Stimulated activated naive CD8-positive, alpha-beta T cell treated with anti-CD3 and anti-CD28 coated beads, Interleukin-15, amount 100 ng/mL, for 72 hours (primary cell): ENCODE measurements at regions not wholly inside any gene's neighbourhood (a gene's known extent, or its start where the extent isn't known, plus 50 kb on each side); places are given as distances from the start of the nearest gene placed in this dataset.

Experiments
- ATAC-seq: fragments of 150-1000 bp; cut with Tn5 transposase; 2 replicates; pipeline ENCODE4 v1.10.0; 2021; ENCODE audit warnings: mild to moderate bottlenecking, moderate library complexity
- DNase-seq, 2 donors: peaks; one replicate each; pipeline ENCODE4 v3.0.0; 2021 to 2022
- H3K27ac Mint-ChIP-seq, 2 donors: one replicate each; pipeline ENCODE4 v1.8.0; 2022; ENCODE audit warnings: mild to moderate bottlenecking in 2 of 2, mixed read lengths in 2 of 2, moderate library complexity in 2 of 2
- H3K27me3 Mint-ChIP-seq: one replicate; pipeline ENCODE4 v1.8.0; 2022; ENCODE audit warnings: mixed read lengths
- H3K4me1 Mint-ChIP-seq: one replicate; pipeline ENCODE4 v1.8.0; 2022; ENCODE audit warnings: mild to moderate bottlenecking, mixed read lengths
- H3K4me3 Mint-ChIP-seq, 2 donors: one replicate each; pipeline ENCODE4 v1.8.0; 2022; ENCODE audit warnings: mild to moderate bottlenecking in 2 of 2, mixed read lengths in 2 of 2, moderate library complexity in 1 of 2
- H3K9me3 Mint-ChIP-seq, 2 donors: one replicate each; pipeline ENCODE4 v1.8.0; 2022; ENCODE audit warnings: mixed read lengths in 2 of 2

- ATAC-seq: no peak
Observed at GRCh38 chr5:96248131-96248530, 184.9 kb downstream of the PCSK1 start.

DNA sequence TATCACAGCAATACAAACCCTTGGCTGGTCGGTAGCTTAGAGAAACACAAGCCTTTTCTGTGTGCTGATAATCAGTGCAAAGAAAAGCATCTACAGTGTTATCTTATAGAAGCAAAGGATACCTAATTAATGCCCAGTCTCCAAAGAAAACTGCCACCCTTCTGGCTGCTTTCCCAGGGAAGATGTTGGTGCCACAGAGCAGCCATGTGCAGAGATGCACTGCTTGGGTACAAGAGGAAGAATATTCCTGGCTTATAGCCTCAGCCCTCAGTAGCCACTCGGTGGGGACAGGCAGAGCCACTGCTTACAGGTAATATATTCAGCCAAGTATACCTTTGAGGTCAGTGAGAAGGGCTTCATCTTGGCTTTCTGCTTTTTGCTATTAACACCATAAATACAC is 185.3 kb downstream of the PCSK1 start:
- DNase-seq: no peak
- no peaks in the 10 kb centered on the region for H3K4me1 Mint-ChIP-seq
- H3K4me3 Mint-ChIP-seq: no peak overlapping the region
- H3K27me3 Mint-ChIP-seq: peaks cover 36% of the 10 kb centered on the region
- no peaks in the 10 kb centered on the region for H3K9me3 Mint-ChIP-seq
- ATAC-seq: no peak
- no peak overlapping the region for H3K27ac Mint-ChIP-seq

More at GRCh38 chr5:96248131-96248530, 184.9 kb downstream of the PCSK1 start:
- no peaks in the 10 kb centered on the region for H3K4me1 Mint-ChIP-seq
- H3K27ac Mint-ChIP-seq: no peak overlapping the region
- DNase-seq: no peak
- H3K9me3 Mint-ChIP-seq: no peaks in the 10 kb centered on the region
- peaks cover 36% of the 10 kb centered on the region for H3K27me3 Mint-ChIP-seq
- H3K4me3 Mint-ChIP-seq: no peak overlapping the region

- H3K9me3 Mint-ChIP-seq: no peaks in the 10 kb centered on the region
- peaks cover 36% of the 10 kb centered on the region for H3K27me3 Mint-ChIP-seq
- no peaks in the 10 kb centered on the region for H3K4me1 Mint-ChIP-seq
- ATAC-seq: no peak
- DNase-seq: no peak
- H3K4me3 Mint-ChIP-seq: no peak overlapping the region
- no peak overlapping the region for H3K27ac Mint-ChIP-seq
Observed at GRCh38 chr5:96247097-96247701, 185.8 kb downstream of the PCSK1 start.

DNA sequence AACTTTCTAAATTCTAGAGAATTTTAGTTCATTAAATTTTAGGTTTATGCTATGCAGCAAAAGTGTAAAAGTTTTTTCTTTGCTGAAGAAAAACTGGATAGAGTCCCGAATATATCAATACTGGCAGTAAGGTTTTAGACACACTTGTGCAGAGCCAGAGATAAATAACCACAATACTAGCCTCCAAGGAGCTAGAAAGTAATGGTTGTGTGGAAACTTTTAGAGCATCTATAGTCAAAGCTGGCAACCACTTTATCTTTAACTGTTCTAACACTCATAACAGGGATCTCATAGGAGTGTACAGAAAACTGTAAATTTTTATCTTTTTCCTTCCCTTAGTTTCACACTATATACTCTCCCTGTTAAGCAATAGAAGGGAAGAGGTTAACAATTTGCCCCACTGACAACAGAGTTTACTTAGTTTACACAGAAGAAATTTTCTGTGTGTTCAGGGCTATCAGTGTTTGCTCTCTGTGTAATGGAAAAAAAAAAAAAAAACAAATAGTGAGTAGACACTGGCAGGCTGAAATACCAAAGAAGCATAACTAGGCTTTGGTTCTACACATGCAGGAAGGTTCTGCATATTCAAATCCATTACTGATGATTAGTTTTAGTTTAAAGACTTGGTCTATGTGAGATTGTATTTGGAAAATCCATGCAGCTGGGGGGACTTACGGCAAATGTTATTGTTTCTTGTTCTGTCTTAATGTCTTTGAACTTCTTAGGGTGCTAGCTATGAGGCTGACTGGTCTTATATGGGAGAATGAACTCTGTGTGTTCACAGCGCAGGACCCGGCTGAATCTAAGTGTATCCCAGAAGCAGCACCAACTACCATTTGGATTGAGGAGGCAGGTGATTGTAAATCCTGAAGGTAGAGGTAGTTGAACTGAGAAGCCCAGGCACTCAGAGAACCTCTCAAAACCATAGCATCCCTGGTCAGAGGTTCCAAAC is 187.6 kb downstream of the PCSK1 start:
- no peak overlapping the region for H3K4me3 Mint-ChIP-seq
- H3K27ac Mint-ChIP-seq: no peak overlapping the region
- no peak for DNase-seq
- H3K4me1 Mint-ChIP-seq: no peaks in the 10 kb centered on the region
- no peak for ATAC-seq
- peaks cover 34% of the 10 kb centered on the region for H3K27me3 Mint-ChIP-seq
- no peaks in the 10 kb centered on the region for H3K9me3 Mint-ChIP-seq

DNA sequence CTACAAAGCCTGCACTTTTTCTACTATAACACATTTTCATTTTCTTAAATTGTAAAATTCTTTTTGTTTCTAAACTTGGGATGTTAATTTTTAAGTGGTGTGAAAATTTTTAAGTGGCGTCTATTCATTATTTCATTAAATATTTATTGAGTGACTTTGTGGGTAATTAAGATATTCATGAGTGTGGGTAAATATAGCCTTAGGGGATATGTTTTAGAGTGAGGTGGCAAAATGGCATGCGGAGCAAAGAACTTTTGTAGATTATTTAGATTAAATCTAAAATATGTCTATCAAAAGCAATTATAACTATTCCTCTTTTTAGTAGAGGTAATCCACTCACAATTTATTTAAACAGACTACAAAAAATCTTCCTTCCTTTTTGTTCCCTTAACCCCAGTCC is 188.4 kb downstream of the PCSK1 start:
- no peak overlapping the region for H3K27ac Mint-ChIP-seq
- H3K4me1 Mint-ChIP-seq: no peaks in the 10 kb centered on the region
- DNase-seq (no peak), ATAC-seq (no peak)
- peaks cover 33% of the 10 kb centered on the region for H3K27me3 Mint-ChIP-seq
- H3K4me3 Mint-ChIP-seq: no peak overlapping the region
- no peaks in the 10 kb centered on the region for H3K9me3 Mint-ChIP-seq

DNA sequence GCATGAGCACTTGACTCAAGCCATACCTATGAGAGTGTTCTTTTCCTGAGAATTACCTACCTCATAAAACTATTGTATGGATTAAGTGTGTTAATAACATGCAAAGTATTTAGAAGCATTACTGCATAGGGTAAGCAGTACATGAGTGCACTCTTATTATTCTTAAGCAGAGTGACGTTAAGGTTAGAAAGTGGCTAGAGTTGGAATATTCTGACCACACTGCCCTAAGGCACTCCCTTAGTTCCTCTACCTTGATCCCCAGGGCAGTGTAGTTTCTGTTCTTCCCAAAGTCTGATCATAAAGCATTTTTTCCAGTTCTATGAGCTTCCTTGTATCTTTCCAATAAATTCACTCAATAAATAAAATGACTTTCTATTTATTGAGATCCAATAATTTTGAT is 189.2 kb downstream of the PCSK1 start:
- no peak for ATAC-seq
- peaks cover 38% of the 10 kb centered on the region for H3K27me3 Mint-ChIP-seq
- H3K4me1 Mint-ChIP-seq: no peaks in the 10 kb centered on the region
- H3K4me3 Mint-ChIP-seq: no peak overlapping the region
- no peaks in the 10 kb centered on the region for H3K9me3 Mint-ChIP-seq
- H3K27ac Mint-ChIP-seq: no peak overlapping the region
- no peak for DNase-seq

DNA sequence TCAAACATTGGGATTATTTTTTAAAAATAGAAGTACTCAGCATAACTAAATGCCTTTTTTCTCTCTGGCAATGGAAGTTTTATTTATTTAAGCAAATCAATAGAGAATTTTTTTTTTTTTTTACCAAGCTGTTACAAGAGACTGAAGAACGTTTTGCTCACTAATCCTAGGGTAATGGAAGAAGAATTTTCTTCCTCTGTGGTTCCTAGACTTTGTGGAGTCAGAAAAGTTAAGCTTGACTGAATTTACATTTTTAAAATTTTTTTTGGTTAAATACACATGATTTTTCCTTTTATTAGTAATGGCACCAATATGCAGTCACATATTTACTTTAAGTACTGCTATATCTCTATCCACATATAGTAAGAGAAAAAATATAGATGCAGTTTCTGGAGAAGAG is 189.8 kb downstream of the PCSK1 start:
- Mint-ChIP-seq H3K4me3 (no peak overlapping the region), H3K27ac (no peak overlapping the region), H3K4me1 (no peaks in the 10 kb centered on the region), H3K27me3 (peaks cover 36% of the 10 kb centered on the region), H3K9me3 (no peaks in the 10 kb centered on the region)
- no peak for ATAC-seq
- DNase-seq: no peak

- Mint-ChIP-seq H3K4me1 (no peaks in the 10 kb centered on the region), H3K4me3 (no peak overlapping the region), H3K9me3 (no peaks in the 10 kb centered on the region), H3K27ac (no peak overlapping the region), H3K27me3 (peaks cover 29% of the 10 kb centered on the region)
- DNase-seq (no peak), ATAC-seq (no peak)
Observed at GRCh38 chr5:96242571-96242970, 190.5 kb downstream of the PCSK1 start.

DNA sequence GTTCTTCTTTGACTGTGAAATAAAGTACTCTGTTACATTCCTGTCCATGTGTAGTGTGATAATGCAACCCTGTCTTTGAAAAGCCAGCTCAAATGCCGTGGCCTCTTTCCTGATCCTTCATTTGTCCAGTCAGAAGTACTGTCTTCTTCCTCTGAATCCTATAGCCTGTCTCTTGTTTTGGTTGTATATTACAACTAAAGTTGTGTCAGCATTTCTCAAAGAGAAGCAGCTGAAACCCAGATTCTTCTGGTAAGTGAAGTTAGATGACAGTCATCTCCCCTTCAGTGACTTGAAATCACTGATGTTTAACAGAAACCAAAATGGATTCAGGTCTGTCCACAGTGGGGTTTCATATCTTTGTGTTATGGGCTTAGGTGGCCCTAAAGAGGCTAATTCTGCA is 196.2 kb downstream of the PCSK1 start:
- ATAC-seq: no peak
- Mint-ChIP-seq H3K27me3 (peaks cover 25% of the 10 kb centered on the region), H3K9me3 (no peaks in the 10 kb centered on the region), H3K4me3 (no peak overlapping the region), H3K4me1 (no peaks in the 10 kb centered on the region), H3K27ac (no peak overlapping the region)
- no peak for DNase-seq

DNA sequence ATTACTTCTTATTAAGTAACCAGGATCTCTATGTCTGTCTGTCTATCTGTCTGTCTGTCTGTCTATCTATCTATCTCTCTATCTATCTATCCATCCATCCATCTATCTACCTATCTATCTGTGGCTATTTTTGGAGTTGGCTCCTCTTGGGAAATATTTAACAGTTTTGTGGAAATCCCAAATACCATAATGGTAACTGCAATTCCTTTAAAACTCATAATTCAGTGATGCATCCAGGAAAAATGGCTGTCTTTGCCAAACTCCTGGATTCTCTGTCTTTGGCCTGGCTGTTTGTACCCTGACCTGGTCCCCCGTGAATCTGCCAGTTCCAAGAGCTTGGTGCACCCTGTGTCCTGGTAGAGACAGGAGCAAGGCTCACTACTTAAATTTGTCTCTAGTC is 197.0 kb downstream of the PCSK1 start:
- ATAC-seq (no peak), DNase-seq (no peak)
- peaks cover 25% of the 10 kb centered on the region for H3K27me3 Mint-ChIP-seq
- no peak overlapping the region for H3K27ac Mint-ChIP-seq
- H3K9me3 Mint-ChIP-seq: no peaks in the 10 kb centered on the region
- H3K4me1 Mint-ChIP-seq: no peaks in the 10 kb centered on the region
- no peak overlapping the region for H3K4me3 Mint-ChIP-seq

DNA sequence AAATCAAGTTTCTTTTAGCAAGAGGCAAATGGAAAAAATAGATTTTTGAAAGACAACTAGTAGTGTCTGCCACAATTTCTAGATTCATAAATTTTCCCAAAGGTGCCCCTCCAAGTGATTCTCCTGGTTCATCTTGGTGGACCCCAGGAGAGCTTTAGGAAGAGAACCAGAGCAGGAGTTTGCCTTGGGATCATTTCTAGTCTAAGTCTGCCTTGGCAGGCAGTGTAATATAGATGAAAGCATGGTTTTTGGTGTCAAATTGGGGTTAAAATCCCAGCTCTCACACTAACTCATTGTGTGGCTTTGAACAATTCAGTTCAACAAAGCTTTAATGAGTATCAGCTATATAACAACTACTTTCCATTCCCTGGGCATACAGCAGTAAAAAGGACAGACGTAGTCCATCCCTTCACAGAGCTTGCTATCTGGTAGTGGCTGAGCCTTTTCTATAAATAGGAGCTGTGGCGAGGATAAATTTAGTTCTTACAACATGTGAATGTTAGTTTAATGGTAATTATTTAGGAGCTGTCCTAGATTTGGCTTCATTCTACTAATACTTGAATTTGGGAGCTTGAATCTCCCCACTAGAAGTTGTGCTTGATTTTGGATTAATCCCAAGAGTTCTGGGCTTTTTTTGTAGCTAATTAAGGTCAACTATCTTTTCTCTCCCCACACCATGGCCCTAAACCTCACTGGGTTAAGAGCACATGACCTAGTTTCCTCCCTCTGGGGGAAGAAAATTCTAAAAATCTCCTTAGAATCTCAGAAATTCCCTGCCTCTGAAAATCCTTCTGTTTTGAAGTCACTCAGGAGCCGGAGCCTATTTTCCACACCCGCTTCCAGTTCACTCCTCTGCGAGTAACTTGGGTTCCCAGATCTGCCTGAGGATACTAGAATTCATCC is 197.8 kb downstream of the PCSK1 start:
- H3K9me3 Mint-ChIP-seq: no peaks in the 10 kb centered on the region
- ATAC-seq: no peak
- DNase-seq: no peak
- H3K4me1 Mint-ChIP-seq: no peaks in the 10 kb centered on the region
- peaks cover 24% of the 10 kb centered on the region for H3K27me3 Mint-ChIP-seq
- no peak overlapping the region for H3K27ac Mint-ChIP-seq
- H3K4me3 Mint-ChIP-seq: no peak overlapping the region

DNA sequence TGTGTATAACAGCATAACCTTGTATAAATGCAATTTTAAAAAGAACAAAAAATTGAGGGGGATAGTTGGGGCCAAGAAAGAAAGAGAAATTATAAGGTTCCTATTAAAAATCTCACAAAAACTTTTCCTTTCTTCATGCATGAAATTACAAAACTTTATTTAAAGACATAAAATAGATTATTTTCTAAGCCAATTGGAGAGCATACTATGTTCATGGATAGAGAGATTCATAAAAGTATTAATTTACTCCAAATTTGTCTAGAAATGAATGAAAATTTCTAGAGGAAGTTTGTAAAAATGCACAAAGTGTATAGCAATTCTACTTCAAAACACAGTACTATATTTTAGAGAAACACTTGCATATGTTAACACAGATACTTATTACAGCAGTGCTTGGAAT is 200.4 kb downstream of the PCSK1 start:
- Mint-ChIP-seq H3K27me3 (peaks cover 31% of the 10 kb centered on the region), H3K27ac (no peak overlapping the region), H3K4me1 (no peaks in the 10 kb centered on the region), H3K9me3 (no peaks in the 10 kb centered on the region), H3K4me3 (no peak overlapping the region)
- no peak for DNase-seq
- no peak for ATAC-seq

- no peaks in the 10 kb centered on the region for H3K9me3 Mint-ChIP-seq
- H3K27me3 Mint-ChIP-seq: peaks cover 28% of the 10 kb centered on the region
- H3K4me1 Mint-ChIP-seq: no peaks in the 10 kb centered on the region
- ATAC-seq (no peak), DNase-seq (no peak)
- H3K27ac Mint-ChIP-seq: no peak overlapping the region
- no peak overlapping the region for H3K4me3 Mint-ChIP-seq
Observed at GRCh38 chr5:96229188-96229587, 203.9 kb downstream of the PCSK1 start.

- Mint-ChIP-seq H3K27me3 (peaks cover 28% of the 10 kb centered on the region), H3K4me1 (no peaks in the 10 kb centered on the region), H3K4me3 (no peak overlapping the region), H3K9me3 (no peaks in the 10 kb centered on the region), H3K27ac (no peak overlapping the region)
- ATAC-seq (no peak), DNase-seq (no peak)
Observed at GRCh38 chr5:96228408-96228807, 204.6 kb downstream of the PCSK1 start.

GRCh38 chr5:96227957-96228356 is 205.1 kb downstream of the PCSK1 start:
- ATAC-seq: no peak
- H3K4me3 Mint-ChIP-seq: no peak overlapping the region
- no peak overlapping the region for H3K27ac Mint-ChIP-seq
- no peak for DNase-seq
- no peaks in the 10 kb centered on the region for H3K4me1 Mint-ChIP-seq
- peaks cover 28% of the 10 kb centered on the region for H3K27me3 Mint-ChIP-seq
- no peaks in the 10 kb centered on the region for H3K9me3 Mint-ChIP-seq
